T-helper 1 cell treated with Interleukin-12 subunit alpha and Interleukin-12 subunit beta and Interleukin-4 antibody, amounts not matched to agents 30 μg/mL and 1 μg/mL, for 36 hours (primary cell): ENCODE measurements at regions not wholly inside any gene's neighbourhood (a gene's known extent, or its start where the extent isn't known, plus 50 kb on each side); places are given as distances from the start of the nearest gene placed in this dataset.

Experiments used
- H3K27ac Mint-ChIP-seq: one replicate; pipeline ENCODE4 v1.8.0; 2021; ENCODE audit warnings: mild to moderate bottlenecking, mixed read lengths
- H3K27me3 Mint-ChIP-seq: one replicate; pipeline ENCODE4 v1.8.0; 2021; ENCODE audit warnings: low read depth, mixed read lengths
- H3K36me3 Mint-ChIP-seq: one replicate; pipeline ENCODE4 v1.8.0; 2021; ENCODE audit warnings: low read depth, mixed read lengths
- H3K4me1 Mint-ChIP-seq: one replicate; pipeline ENCODE4 v1.8.0; 2021; ENCODE audit warnings: low read depth, mixed read lengths
- H3K4me3 Mint-ChIP-seq: one replicate; pipeline ENCODE4 v1.8.0; 2021; ENCODE audit warnings: mild to moderate bottlenecking, moderate library complexity, mixed read lengths
- H3K9me3 Mint-ChIP-seq: one replicate; pipeline ENCODE4 v1.8.0; 2021; ENCODE audit warnings: mixed read lengths

DNA sequence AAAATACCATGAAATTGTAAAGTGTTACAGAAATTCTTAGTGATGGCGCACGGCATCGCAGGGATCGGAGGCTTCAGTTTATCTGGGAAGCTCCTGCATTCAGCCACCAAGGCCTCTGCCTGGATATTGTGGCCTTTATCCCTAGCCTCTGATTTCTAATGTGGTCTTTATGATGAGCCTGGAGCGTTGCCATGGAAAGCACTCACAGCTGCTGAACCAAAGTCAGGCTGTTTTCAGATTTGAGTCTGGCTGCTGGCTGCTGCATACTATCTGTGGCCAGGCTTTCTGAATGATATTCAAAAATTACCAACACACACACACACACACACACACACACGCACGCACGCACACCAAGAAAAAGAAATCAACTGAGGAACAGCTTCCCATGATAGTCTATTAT is 101.1 kb upstream of the ZNF366 start:
- H3K27me3 Mint-ChIP-seq = peaks cover 22% of the 10 kb centered on the region
- no peaks in the 10 kb centered on the region for H3K4me1 Mint-ChIP-seq
- H3K36me3 Mint-ChIP-seq = no peaks in the 10 kb centered on the region
- H3K9me3 Mint-ChIP-seq = no peaks in the 10 kb centered on the region
- no peak overlapping the region for H3K27ac Mint-ChIP-seq
- H3K4me3 Mint-ChIP-seq = no peak overlapping the region

GRCh38 chr5:72607381-72607780 is 100.2 kb upstream of the ZNF366 start:
- H3K27ac Mint-ChIP-seq = no peak overlapping the region
- no peaks in the 10 kb centered on the region for H3K4me1 Mint-ChIP-seq
- no peaks in the 10 kb centered on the region for H3K9me3 Mint-ChIP-seq
- H3K27me3 Mint-ChIP-seq = peaks cover 17% of the 10 kb centered on the region
- no peaks in the 10 kb centered on the region for H3K36me3 Mint-ChIP-seq
- no peak overlapping the region for H3K4me3 Mint-ChIP-seq

- H3K4me3 Mint-ChIP-seq = no peak overlapping the region
- no peaks in the 10 kb centered on the region for H3K9me3 Mint-ChIP-seq
- no peak overlapping the region for H3K27ac Mint-ChIP-seq
- H3K36me3 Mint-ChIP-seq = no peaks in the 10 kb centered on the region
- no peaks in the 10 kb centered on the region for H3K4me1 Mint-ChIP-seq
- peaks cover 17% of the 10 kb centered on the region for H3K27me3 Mint-ChIP-seq
These were observed 99.3 kb upstream of the ZNF366 start for GRCh38 chr5:72606525-72606924.

GRCh38 chr5:72605632-72606031 is 98.4 kb upstream of the ZNF366 start:
- H3K27ac Mint-ChIP-seq = no peak overlapping the region
- H3K4me3 Mint-ChIP-seq = no peak overlapping the region
- H3K4me1 Mint-ChIP-seq = no peaks in the 10 kb centered on the region
- H3K9me3 Mint-ChIP-seq = no peaks in the 10 kb centered on the region
- H3K27me3 Mint-ChIP-seq = peaks cover 8% of the 10 kb centered on the region
- no peaks in the 10 kb centered on the region for H3K36me3 Mint-ChIP-seq

GRCh38 chr5:72604798-72605154 is 97.6 kb upstream of the ZNF366 start:
- H3K36me3 Mint-ChIP-seq = no peaks in the 10 kb centered on the region
- H3K4me3 Mint-ChIP-seq = no peak overlapping the region
- H3K4me1 Mint-ChIP-seq = no peaks in the 10 kb centered on the region
- H3K27me3 Mint-ChIP-seq = peaks cover 5% of the 10 kb centered on the region
- H3K27ac Mint-ChIP-seq = no peak overlapping the region
- H3K9me3 Mint-ChIP-seq = no peaks in the 10 kb centered on the region

DNA sequence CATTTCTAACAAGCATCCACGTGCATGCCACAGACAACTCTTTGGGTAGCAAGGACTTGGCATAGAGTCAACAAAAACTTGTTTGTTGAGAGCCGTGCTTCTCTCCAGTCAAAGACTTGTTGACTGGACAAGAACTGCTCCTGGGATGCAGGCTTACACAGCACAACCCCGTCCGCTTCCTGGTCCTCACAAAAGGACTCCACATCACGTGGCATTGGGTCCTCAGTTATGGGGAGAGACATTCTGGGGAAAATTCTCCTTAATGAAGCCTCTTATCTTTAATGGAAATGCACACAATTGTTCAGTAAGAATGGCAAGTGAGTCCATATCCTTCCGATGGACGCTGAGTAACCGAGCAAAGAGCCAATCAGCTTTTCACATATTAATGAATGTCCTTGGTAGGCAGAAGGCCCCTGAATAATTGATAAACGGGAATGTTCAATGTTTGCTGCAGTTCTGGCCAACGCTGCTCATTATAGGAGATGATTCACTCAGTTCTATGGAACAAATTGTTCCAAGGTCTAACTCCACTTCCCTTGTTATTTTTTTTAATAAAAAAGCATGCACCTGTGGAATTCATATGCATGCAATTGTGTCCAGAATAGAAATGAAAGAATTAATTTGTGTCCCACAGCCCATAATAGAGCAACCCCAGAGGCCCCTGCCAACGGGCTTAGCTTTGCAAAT is 97.0 kb upstream of the ZNF366 start:
- peaks cover 5% of the 10 kb centered on the region for H3K27me3 Mint-ChIP-seq
- H3K4me3 Mint-ChIP-seq = no peak overlapping the region
- no peaks in the 10 kb centered on the region for H3K4me1 Mint-ChIP-seq
- no peaks in the 10 kb centered on the region for H3K9me3 Mint-ChIP-seq
- H3K36me3 Mint-ChIP-seq = no peaks in the 10 kb centered on the region
- H3K27ac Mint-ChIP-seq = no peak overlapping the region

DNA sequence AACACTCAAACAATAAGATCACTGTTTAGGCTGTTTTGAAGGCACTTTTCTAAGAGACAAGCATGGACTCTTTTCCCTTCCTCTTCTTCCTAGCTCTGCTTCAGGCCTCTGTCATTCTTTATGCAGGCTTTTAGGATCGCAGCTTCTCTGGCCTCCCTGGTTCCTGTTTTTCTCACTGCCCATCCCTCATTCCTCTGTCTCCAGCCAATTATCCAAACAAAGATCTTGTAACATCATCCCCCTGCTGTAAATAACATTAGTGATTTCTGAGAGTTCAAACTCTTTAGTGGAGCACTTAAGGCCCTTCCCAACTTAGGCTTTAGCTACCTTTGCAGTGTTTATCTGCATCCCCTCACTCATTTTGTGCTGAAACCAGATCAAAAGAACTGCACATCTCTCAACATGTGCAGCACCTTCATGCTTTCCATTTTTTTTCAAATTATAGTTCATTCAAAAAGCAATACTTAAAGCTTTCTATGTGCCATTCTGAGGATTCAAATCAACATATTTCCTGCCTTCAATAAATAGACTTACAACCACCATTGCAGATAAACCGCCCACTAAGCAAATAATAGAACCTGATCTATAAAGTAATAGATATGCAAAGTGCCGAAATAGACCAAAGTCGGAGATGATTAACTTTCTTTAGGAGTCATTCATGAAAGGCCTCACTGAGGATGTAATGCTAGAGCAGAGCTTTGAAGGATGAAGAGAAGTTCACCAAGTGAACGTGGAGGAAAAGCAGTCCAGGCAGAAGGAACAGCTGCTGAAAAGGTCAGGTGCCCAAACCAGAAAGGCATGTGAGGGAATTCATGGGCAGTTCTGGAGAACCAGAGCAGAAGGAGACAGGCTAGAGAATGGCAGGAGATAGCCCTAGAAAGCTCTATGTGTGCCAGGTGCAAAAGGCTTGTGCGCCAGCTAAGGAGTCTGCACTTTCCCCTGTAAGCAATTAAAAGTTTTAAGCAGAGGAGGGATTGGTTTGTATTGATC is 95.8 kb upstream of the ZNF366 start:
- no peak overlapping the region for H3K27ac Mint-ChIP-seq
- peaks cover 3% of the 10 kb centered on the region for H3K9me3 Mint-ChIP-seq
- peaks cover 1% of the 10 kb centered on the region for H3K36me3 Mint-ChIP-seq
- H3K4me1 Mint-ChIP-seq = no peaks in the 10 kb centered on the region
- H3K4me3 Mint-ChIP-seq = no peak overlapping the region
- peaks cover 5% of the 10 kb centered on the region for H3K27me3 Mint-ChIP-seq

- Mint-ChIP-seq H3K9me3 (peaks cover 3% of the 10 kb centered on the region), H3K4me1 (no peaks in the 10 kb centered on the region), H3K27me3 (peaks cover 5% of the 10 kb centered on the region), H3K4me3 (no peak overlapping the region), H3K27ac (no peak overlapping the region), H3K36me3 (peaks cover 1% of the 10 kb centered on the region)
These were observed 94.7 kb upstream of the ZNF366 start for GRCh38 chr5:72601861-72602260.

DNA sequence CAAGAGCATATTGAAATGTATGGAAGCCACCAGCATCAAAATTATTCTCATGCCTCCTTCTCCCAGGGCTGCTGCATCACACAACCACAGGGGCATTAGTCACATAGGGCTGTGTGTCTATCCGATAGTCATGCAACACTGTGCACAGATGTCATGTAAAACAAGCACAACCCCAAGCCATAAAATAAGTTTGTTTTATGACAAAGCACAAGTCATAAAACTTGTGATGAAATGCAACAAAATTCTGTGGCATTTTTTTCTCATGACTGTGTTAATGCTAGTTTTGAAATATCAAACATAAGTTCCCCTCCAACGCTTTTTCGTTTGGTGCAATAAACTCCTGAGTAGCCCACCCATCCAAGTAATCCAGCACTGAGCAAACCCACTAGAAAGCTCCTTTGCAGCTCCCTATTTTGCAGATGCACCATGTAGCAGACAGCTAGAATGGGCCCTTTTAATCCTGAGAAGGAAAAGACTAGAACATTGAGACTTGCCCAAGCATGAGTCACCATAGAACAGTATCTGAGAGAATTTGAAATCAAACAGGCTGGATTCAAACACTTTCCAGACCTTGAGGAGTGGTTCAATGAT is 93.3 kb upstream of the ZNF366 start:
- peaks cover 3% of the 10 kb centered on the region for H3K9me3 Mint-ChIP-seq
- no peak overlapping the region for H3K27ac Mint-ChIP-seq
- H3K36me3 Mint-ChIP-seq = peaks cover 1% of the 10 kb centered on the region
- H3K4me3 Mint-ChIP-seq = no peak overlapping the region
- no peaks in the 10 kb centered on the region for H3K27me3 Mint-ChIP-seq
- H3K4me1 Mint-ChIP-seq = no peaks in the 10 kb centered on the region

- Mint-ChIP-seq H3K36me3 (peaks cover 1% of the 10 kb centered on the region), H3K4me1 (no peaks in the 10 kb centered on the region), H3K27ac (no peak overlapping the region), H3K9me3 (peaks cover 3% of the 10 kb centered on the region), H3K27me3 (no peaks in the 10 kb centered on the region), H3K4me3 (no peak overlapping the region)
These were observed 92.5 kb upstream of the ZNF366 start for GRCh38 chr5:72599519-72600370.

DNA sequence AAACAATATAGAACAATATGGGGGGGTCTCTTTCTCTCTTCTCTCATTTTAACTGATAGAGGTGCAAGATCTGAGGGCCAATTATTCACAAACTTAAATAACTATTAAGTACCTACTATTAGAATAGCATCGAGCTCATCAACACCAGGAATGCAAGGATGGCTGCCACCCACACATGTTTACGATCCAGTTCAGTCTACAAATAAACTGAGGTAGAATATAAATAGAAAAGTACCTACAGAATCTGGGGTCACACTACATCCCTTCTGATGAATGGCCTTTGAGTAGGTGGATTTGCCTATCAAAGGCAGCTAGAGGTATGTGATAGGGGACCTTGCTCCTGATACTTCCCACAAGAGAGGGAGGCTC is 91.8 kb upstream of the ZNF366 start:
- Mint-ChIP-seq H3K27ac (no peak overlapping the region), H3K27me3 (no peaks in the 10 kb centered on the region), H3K4me3 (no peak overlapping the region), H3K36me3 (peaks cover 1% of the 10 kb centered on the region), H3K4me1 (no peaks in the 10 kb centered on the region), H3K9me3 (peaks cover 3% of the 10 kb centered on the region)

GRCh38 chr5:72598401-72599064 is 91.3 kb upstream of the ZNF366 start:
- H3K4me3 Mint-ChIP-seq = no peak overlapping the region
- H3K9me3 Mint-ChIP-seq = peaks cover 3% of the 10 kb centered on the region
- H3K27me3 Mint-ChIP-seq = no peaks in the 10 kb centered on the region
- no peaks in the 10 kb centered on the region for H3K4me1 Mint-ChIP-seq
- peaks cover 1% of the 10 kb centered on the region for H3K36me3 Mint-ChIP-seq
- H3K27ac Mint-ChIP-seq = no peak overlapping the region

DNA sequence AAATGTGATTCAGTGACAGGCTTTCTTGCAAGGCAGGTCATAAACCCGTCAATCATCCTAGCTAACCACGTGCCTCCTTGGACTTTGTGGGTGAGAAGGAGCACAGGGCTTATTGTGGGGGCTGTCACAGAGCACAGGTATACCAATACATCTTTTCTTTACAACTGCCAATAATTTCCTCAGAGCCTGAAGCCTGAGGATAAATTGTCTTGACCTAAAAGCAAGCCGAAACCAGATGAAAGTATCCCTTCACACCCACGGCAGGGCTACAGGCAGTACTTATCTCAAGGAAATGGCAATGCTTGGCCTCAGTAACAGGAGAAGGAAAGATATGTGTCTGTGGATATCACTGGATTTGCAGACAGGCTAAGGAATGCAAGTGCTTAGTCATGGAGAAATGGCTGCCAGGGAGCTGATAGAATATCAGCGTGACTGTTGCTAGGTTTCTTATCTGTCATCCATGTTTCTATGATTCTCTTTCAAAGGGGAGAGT is 90.3 kb upstream of the ZNF366 start:
- H3K4me1 Mint-ChIP-seq = no peaks in the 10 kb centered on the region
- no peaks in the 10 kb centered on the region for H3K27me3 Mint-ChIP-seq
- H3K27ac Mint-ChIP-seq = no peak overlapping the region
- H3K4me3 Mint-ChIP-seq = no peak overlapping the region
- peaks cover 3% of the 10 kb centered on the region for H3K9me3 Mint-ChIP-seq
- peaks cover 1% of the 10 kb centered on the region for H3K36me3 Mint-ChIP-seq

GRCh38 chr5:72596956-72597355 is 89.7 kb upstream of the ZNF366 start:
- no peak overlapping the region for H3K4me3 Mint-ChIP-seq
- H3K4me1 Mint-ChIP-seq = no peaks in the 10 kb centered on the region
- peaks cover 1% of the 10 kb centered on the region for H3K36me3 Mint-ChIP-seq
- H3K27me3 Mint-ChIP-seq = no peaks in the 10 kb centered on the region
- no peak overlapping the region for H3K27ac Mint-ChIP-seq
- peaks cover 3% of the 10 kb centered on the region for H3K9me3 Mint-ChIP-seq
